ENCODE measurements at regions not wholly inside any gene's neighbourhood (a gene's known extent, or its start where the extent isn't known, plus 50 kb on each side); places are given as distances from the start of the nearest gene placed in this dataset.

DNA sequence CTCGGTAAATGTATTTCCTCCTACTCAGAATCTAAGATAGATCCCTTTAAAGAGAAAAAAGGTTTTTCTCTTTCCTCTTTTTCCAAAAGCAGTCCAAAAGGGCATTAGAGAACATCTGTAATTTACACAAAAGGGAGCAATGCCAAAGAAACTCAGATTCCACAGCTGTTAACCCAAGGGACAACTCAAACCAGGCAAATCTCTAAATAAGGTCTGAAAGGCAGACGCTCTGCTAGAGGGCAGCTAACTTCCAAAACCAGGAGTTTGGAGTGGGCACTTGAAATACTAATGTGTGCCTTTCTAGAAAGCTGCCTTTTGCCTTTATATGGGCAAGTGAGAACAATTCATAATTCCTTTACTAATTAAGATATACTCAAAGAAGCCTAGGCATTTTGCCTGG lies 435.7 kb downstream of the ZFHX3 start:
- Histone ChIP-seq H3K23me2 (ENCODE audit: low read depth, low read length) (no peaks in the 10 kb centered on the region), H3K4me3 (ENCODE audit: extremely low read depth in 1 of 4, insufficient read depth in 2 of 4, low read depth in 3 of 4, low read length in 4 of 4) (no peak overlapping the region), H3K79me2 (ENCODE audit: control insufficient read depth in 1 of 2, insufficient read depth in 2 of 2, low read length in 2 of 2) (peaks cover 0 to 1% of the 10 kb centered on the region in 2 experiments; a peak in 1 of 4 replicates), H4K5ac (ENCODE audit: insufficient read length, low read depth, low read length) (no peak overlapping the region), H3K27ac (ENCODE audit: low read depth, low read length) (no peak overlapping the region), H3K27me3 (replicated peaks in 1 of 4; ENCODE audit: control insufficient read depth in 3 of 4, extremely low read depth in 1 of 4, insufficient read depth in 3 of 4, low read length in 3 of 4) (no peaks in the 10 kb centered on the region), H3K56ac (replicated peaks; ENCODE audit: insufficient read length, low read depth, low read length) (no peak overlapping the region), H4K91ac (replicated peaks; ENCODE audit: insufficient read length, low read length) (no peak overlapping the region), H3K4me2 (ENCODE audit: insufficient read depth in 1 of 2, low read depth in 2 of 2, low read length in 2 of 2) (no peak overlapping the region), H2AFZ (ENCODE audit: low read length) (no peak overlapping the region), H4K20me1 (replicated peaks in 1 of 2; ENCODE audit: control insufficient read depth in 1 of 2, insufficient read depth in 2 of 2, low read length in 2 of 2) (no peaks in the 10 kb centered on the region), H3K4me1 (replicated peaks in 1 of 4; ENCODE audit: control insufficient read depth in 3 of 4, insufficient read depth in 4 of 4, low read length in 3 of 4) (peaks cover 0 to 3% (median 3%) of the 10 kb centered on the region in 4 experiments; a peak in 3 of 7 replicates), H2AK5ac (ENCODE audit: low read depth, low read length) (no peak overlapping the region), H2BK12ac (ENCODE audit: low read depth, low read length) (no peak overlapping the region), H4K8ac (ENCODE audit: extremely low read depth, insufficient read depth, low read length) (no peak overlapping the region), H3K36me3 (ENCODE audit: control insufficient read depth in 2 of 4, insufficient read depth in 4 of 4, low read length in 3 of 4) (peaks cover 0 to 7% (median 0%) of the 10 kb centered on the region in 4 experiments; a peak in 2 of 8 replicates), H2BK15ac (ENCODE audit: low read length) (no peak overlapping the region), H3K9me3 (ENCODE audit: insufficient read depth in 2 of 2, low read depth in 1 of 2, low read length in 1 of 2) (no peaks in the 10 kb centered on the region; a peak in 1 of 4 replicates), H2BK120ac (replicated peaks; ENCODE audit: low read depth, low read length) (no peak overlapping the region), H3K79me1 (ENCODE audit: low read depth, low read length) (0 out of 2 replicates have a peak, but pooled peaks cover 2% of the 10 kb centered on the region), H3K23ac (ENCODE audit: insufficient read length) (no peak overlapping the region), H2BK5ac (ENCODE audit: low read depth, low read length) (no peak overlapping the region), H3K4ac (replicated peaks; ENCODE audit: insufficient read length, low read depth, low read length) (no peak overlapping the region), H3K14ac (ENCODE audit: insufficient read length) (no peak overlapping the region), H3K9ac (replicated peaks in 1 of 4; ENCODE audit: extremely low read depth in 1 of 4, low read depth in 3 of 4, low read length in 3 of 4) (no peak overlapping the region), H2BK20ac (ENCODE audit: low read length) (no peak overlapping the region), H3K18ac (ENCODE audit: extremely low read depth, low read length) (no peak overlapping the region)
- WGBS, 2 experiments (ENCODE audit: extremely low coverage in 1 of 2, insufficient coverage in 1 of 2, insufficient read length in 1 of 2, insufficient replicate concordance in 2 of 2, low coverage in 1 of 2, low lambda C conversion rate in 2 of 2, missing lambda C conversion rate in 1 of 2), result 88% methylated on average over 2 of the region's 2 CpGs; no CpG with 5 or more reads in 1 of the 2 experiments
- TF ChIP-seq, protein P1, sequence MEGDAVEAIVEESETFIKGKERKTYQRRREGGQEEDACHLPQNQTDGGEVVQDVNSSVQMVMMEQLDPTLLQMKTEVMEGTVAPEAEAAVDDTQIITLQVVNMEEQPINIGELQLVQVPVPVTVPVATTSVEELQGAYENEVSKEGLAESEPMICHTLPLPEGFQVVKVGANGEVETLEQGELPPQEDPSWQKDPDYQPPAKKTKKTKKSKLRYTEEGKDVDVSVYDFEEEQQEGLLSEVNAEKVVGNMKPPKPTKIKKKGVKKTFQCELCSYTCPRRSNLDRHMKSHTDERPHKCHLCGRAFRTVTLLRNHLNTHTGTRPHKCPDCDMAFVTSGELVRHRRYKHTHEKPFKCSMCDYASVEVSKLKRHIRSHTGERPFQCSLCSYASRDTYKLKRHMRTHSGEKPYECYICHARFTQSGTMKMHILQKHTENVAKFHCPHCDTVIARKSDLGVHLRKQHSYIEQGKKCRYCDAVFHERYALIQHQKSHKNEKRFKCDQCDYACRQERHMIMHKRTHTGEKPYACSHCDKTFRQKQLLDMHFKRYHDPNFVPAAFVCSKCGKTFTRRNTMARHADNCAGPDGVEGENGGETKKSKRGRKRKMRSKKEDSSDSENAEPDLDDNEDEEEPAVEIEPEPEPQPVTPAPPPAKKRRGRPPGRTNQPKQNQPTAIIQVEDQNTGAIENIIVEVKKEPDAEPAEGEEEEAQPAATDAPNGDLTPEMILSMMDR (IDR thresholded peaks at IDR 0.05; ENCODE audit: control extremely low read depth in 1 of 3, insufficient read depth in 1 of 3, low read depth in 1 of 3, low read length in 3 of 3), result no peak
- CTCF ChIA-PET (ENCODE audit: partially characterized antibody), result interaction anchor here (0.6 kb wide), 1 partner anchor 993 kb away, joined by 3 read pairs; no protein-coding TSS in a partner anchor
- no peak for FAIRE-seq
- POLR2A ChIA-PET (ENCODE audit: partially characterized antibody), result no interaction called here
- DNase-seq (ENCODE audit: low read depth in 1 of 2, low spot score in 2 of 2), result no peak
